Adrenal gland (tissue), 9 donors: ENCODE measurements at regions not wholly inside any gene's neighbourhood (a gene's known extent, or its start where the extent isn't known, plus 50 kb on each side); places are given as distances from the start of the nearest gene placed in this dataset.

Experiments used
- DNase-seq, 7 donors: peaks; one replicate each; pipeline ENCODE4 v3.0.0-alpha.2; 2019 to 2020
- H3K27ac ChIP-seq, 5 donors: fragments of 200-600 bp; sonication (generic) in 4 of 5; 1 replicate in 3 of 5; 2 replicates in 2 of 5; pipeline versions ENCODE4 v1.5.1 to v1.8.0; 2016 to 2020; ENCODE audit warnings: mild to moderate bottlenecking in 1 of 5
- H3K27me3 ChIP-seq: fragments of 200-600 bp; 2 replicates; pipeline ENCODE4 v1.8.0; 2021
- H3K36me3 ChIP-seq, 2 donors: fragments of 200-600 bp; replicated peaks in 1 of 2; 1 replicate in 1 of 2; 2 replicates in 1 of 2; pipeline versions ENCODE4 v1.5.1 to v1.8.0; 2018 to 2022
- H3K4me1 ChIP-seq, 2 donors: fragments of 200-600 bp; replicated peaks in 1 of 2; 1 replicate in 1 of 2; 2 replicates in 1 of 2; pipeline versions ENCODE4 v1.5.1 to v1.8.0; 2018 to 2021
- H3K4me3 ChIP-seq, 4 donors: fragments of 200-600 bp; sonication (generic) in 3 of 4; one replicate each; pipeline ENCODE4 v1.5.1; 2016 to 2018
- H3K9me3 ChIP-seq, 3 donors: fragments of 200-600 bp; sonication (generic) in 1 of 3; replicated peaks in 1 of 3; 1 replicate in 2 of 3; 2 replicates in 1 of 3; pipeline versions ENCODE4 v1.5.1 to v1.8.0; 2016 to 2021
- POLR2A ChIP-seq, 2 donors: fragments of 450-650 bp; IDR thresholded peaks; one replicate each; pipeline ENCODE4 v1.6.1; 2017; ENCODE audit warnings: antibody characterized with exemption in 2 of 2, mild to moderate bottlenecking in 2 of 2, moderate library complexity in 1 of 2
- WGBS, 4 donors: extraction: QIAGEN DNeasy Blood & Tissue Kit in 2 of 4; methylation state at CpG; one replicate each; pipeline versions ENCODE4 v1.1.5 to v1.1.7; 2013 to 2017; 5-methylcytosine and 5-hydroxymethylcytosine counted together
- intact Hi-C, 2 donors: fragments of 100-400 bp; cut with DNase I; formaldehyde crosslinking; loops; one replicate each; pipeline versions ENCODE4 v1.14.1 to v1.15.0; 2022 to 2023
- TF ChIP-seq, protein P1 (sequence below), 6 experiments: fragments of 450-650 bp in 4 of 6; fragments of 200-600 bp in 2 of 6; sonication (generic) in 1 of 6; IDR thresholded peaks; 1 replicate in 5 of 6; 2 replicates in 1 of 6; pipeline versions ENCODE4 v1.5.1 to v1.8.0; 2016 to 2021; ENCODE audit warnings: antibody characterized with exemption in 6 of 6, mild to moderate bottlenecking in 2 of 6, moderate library complexity in 1 of 6
- donor health status: healthy with polysubstance abuse.
- donor health status: Bipolar disorder and iron deficiency.
- donor health status: DM: yes; HTN: yes; CAD: no.
- donor health status: DM: no; HTN: no; CAD: no.
- donor health status: DM: no; HTN: no; CAD: no.

DNA sequence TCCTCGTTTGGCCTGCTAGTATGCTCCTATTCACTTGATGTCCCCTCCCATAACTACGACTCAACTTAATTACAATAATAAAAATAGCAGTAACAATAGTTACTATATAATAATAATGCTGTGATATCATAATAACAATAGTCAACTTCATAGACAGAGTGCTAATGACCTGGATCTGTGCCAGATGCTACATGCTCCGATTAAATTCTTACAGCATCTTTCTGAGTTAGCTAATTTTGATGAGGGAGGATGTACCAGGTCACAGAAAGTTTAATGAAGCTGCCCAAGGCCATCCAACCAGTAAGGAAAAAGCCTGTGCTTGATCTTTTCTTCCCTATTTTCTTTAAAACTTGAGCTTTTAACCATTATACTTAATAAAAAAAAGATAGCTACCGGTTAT, 413.4 kb upstream of the LRRC4C start:
- H3K36me3 ChIP-seq: no peaks in the 10 kb centered on the region
- TF ChIP-seq POLR2A (IDR thresholded peaks at IDR 0.05): no peak
- TF ChIP-seq, protein P1, sequence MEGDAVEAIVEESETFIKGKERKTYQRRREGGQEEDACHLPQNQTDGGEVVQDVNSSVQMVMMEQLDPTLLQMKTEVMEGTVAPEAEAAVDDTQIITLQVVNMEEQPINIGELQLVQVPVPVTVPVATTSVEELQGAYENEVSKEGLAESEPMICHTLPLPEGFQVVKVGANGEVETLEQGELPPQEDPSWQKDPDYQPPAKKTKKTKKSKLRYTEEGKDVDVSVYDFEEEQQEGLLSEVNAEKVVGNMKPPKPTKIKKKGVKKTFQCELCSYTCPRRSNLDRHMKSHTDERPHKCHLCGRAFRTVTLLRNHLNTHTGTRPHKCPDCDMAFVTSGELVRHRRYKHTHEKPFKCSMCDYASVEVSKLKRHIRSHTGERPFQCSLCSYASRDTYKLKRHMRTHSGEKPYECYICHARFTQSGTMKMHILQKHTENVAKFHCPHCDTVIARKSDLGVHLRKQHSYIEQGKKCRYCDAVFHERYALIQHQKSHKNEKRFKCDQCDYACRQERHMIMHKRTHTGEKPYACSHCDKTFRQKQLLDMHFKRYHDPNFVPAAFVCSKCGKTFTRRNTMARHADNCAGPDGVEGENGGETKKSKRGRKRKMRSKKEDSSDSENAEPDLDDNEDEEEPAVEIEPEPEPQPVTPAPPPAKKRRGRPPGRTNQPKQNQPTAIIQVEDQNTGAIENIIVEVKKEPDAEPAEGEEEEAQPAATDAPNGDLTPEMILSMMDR (IDR thresholded peaks at IDR 0.05): no peak
- intact Hi-C loops: no loop called here
- H3K9me3 ChIP-seq: no peaks in the 10 kb centered on the region
- 74 to 86% (median 80%) methylated on average over 4 of the region's 4 CpGs for WGBS, 4 donors
- no peaks in the 10 kb centered on the region for H3K4me1 ChIP-seq
- no peak overlapping the region for H3K4me3 ChIP-seq
- H3K27ac ChIP-seq: no peak overlapping the region
- H3K27me3 ChIP-seq: no peaks in the 10 kb centered on the region
- DNase-seq: no peak

DNA sequence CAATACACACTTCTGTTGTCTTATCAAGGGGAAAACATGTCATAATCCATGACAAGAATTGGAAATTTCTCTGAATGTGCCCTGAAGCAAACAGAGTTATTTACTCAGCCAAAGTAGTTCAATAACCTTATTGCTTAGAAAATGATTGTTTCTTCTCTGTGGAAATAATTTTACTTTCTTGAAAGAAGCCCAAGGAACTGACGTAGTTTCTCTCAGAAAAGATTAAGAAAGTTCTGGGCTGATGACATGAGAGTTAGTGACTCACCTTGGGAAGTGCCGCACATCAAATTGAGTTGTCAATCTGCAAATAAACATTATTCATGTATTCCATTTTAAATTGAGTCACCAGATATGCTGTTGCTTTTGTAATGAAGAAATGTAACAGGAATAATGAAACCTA, 418.6 kb upstream of the LRRC4C start:
- 76 to 87% (median 81%) methylated on average over 2 of the region's 2 CpGs for WGBS, 4 donors
- H3K4me3 ChIP-seq: no peak overlapping the region
- no peaks in the 10 kb centered on the region for H3K9me3 ChIP-seq
- H3K36me3 ChIP-seq: no peaks in the 10 kb centered on the region
- no peaks in the 10 kb centered on the region for H3K4me1 ChIP-seq
- DNase-seq: no peak
- intact Hi-C loops: no loop called here
- TF ChIP-seq, protein P1 (IDR thresholded peaks at IDR 0.05): no peak
- TF ChIP-seq POLR2A (IDR thresholded peaks at IDR 0.05): no peak
- no peaks in the 10 kb centered on the region for H3K27me3 ChIP-seq
- no peak overlapping the region for H3K27ac ChIP-seq

- no peaks in the 10 kb centered on the region for H3K4me1 ChIP-seq
- intact Hi-C loops: no loop called here
- no peak for DNase-seq
- no peak overlapping the region for H3K27ac ChIP-seq
- no peak for TF ChIP-seq POLR2A (IDR thresholded peaks at IDR 0.05)
- TF ChIP-seq, protein P1 (IDR thresholded peaks at IDR 0.05): no peak
- H3K36me3 ChIP-seq: no peaks in the 10 kb centered on the region
- H3K27me3 ChIP-seq: no peaks in the 10 kb centered on the region
- no peaks in the 10 kb centered on the region for H3K9me3 ChIP-seq
- no peak overlapping the region for H3K4me3 ChIP-seq
These were observed 419.8 kb upstream of the LRRC4C start for GRCh38 chr11:41879214-41879613.

DNA sequence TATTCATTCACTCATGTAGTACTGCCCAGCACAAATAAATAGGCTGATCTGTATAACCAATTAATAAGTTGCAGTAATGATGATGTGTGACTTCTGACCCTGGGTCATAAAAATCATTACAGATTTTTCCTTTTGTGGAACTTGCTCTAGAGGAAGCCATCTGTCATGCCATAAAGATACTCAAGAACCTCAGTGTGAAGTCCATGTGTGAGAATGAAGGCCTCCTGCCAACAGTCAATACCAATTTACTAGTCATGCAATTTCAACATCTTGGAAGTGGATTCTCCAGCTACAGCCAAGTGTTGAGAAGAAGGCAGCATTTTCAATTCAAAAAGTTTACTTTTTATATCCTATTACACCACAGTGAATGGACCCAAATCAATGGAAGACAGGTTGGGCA, 435.6 kb upstream of the LRRC4C start:
- Histone ChIP-seq H3K4me1 (no peaks in the 10 kb centered on the region), H3K27me3 (no peaks in the 10 kb centered on the region), H3K9me3 (no peaks in the 10 kb centered on the region), H3K36me3 (no peaks in the 10 kb centered on the region), H3K4me3 (no peak overlapping the region), H3K27ac (no peak overlapping the region)
- TF ChIP-seq POLR2A (IDR thresholded peaks at IDR 0.05): no peak
- TF ChIP-seq, protein P1 (IDR thresholded peaks at IDR 0.05): no peak
- DNase-seq: no peak
- intact Hi-C loops: no loop called here
